ENCODE measurements at regions not wholly inside any gene's neighbourhood (a gene's known extent, or its start where the extent isn't known, plus 50 kb on each side); places are given as distances from the start of the nearest gene placed in this dataset.

GRCh38 chr2:145931781-145932395 is 1412.0 kb upstream of the ZEB2 start:
- H3K4me3 ChIP-seq (ENCODE audit: low read length): no peak overlapping the region
- no peak for TF ChIP-seq CTCF (conservative IDR thresholded peaks at IDR 0.05; ENCODE audit: low read length)
- DNase-seq (ENCODE audit: low read depth): no peak

- no peak for DNase-seq (ENCODE audit: low read depth)
- no peak for TF ChIP-seq CTCF (conservative IDR thresholded peaks at IDR 0.05; ENCODE audit: low read length)
- H3K4me3 ChIP-seq (ENCODE audit: low read length): no peak overlapping the region
Measured at GRCh38 chr2:145930318-145930717, 1410.4 kb upstream of the ZEB2 start.

- TF ChIP-seq CTCF (conservative IDR thresholded peaks at IDR 0.05; ENCODE audit: low read length): no peak
- DNase-seq (ENCODE audit: low read depth): no peak
- no peak overlapping the region for H3K4me3 ChIP-seq (ENCODE audit: low read length)
Measured at GRCh38 chr2:145927131-145927950, 1407.4 kb upstream of the ZEB2 start.

GRCh38 chr2:145925591-145925990 is 1405.7 kb upstream of the ZEB2 start:
- no peak for TF ChIP-seq CTCF (conservative IDR thresholded peaks at IDR 0.05; ENCODE audit: low read length)
- DNase-seq (ENCODE audit: low read depth): no peak
- no peak overlapping the region for H3K4me3 ChIP-seq (ENCODE audit: low read length)

- no peak overlapping the region for H3K4me3 ChIP-seq (ENCODE audit: low read length)
- peak; percentile 1 for DNase-seq (ENCODE audit: low read depth)
- TF ChIP-seq CTCF (conservative IDR thresholded peaks at IDR 0.05; ENCODE audit: low read length): no peak; the same call in 1 of the 2 replicates
Measured at GRCh38 chr2:145919477-145919876, 1399.6 kb upstream of the ZEB2 start.

- TF ChIP-seq CTCF (conservative IDR thresholded peaks at IDR 0.05; ENCODE audit: low read length): no peak
- H3K4me3 ChIP-seq (ENCODE audit: low read length): no peak overlapping the region
- no peak for DNase-seq (ENCODE audit: low read depth)
Measured at GRCh38 chr2:145918951-145919350, 1399.0 kb upstream of the ZEB2 start.

- no peak for DNase-seq (ENCODE audit: low read depth)
- no peak for TF ChIP-seq CTCF (conservative IDR thresholded peaks at IDR 0.05; ENCODE audit: low read length)
- no peak overlapping the region for H3K4me3 ChIP-seq (ENCODE audit: low read length)
Measured at GRCh38 chr2:145916799-145917198, 1396.9 kb upstream of the ZEB2 start.
